ENCODE measurements at regions not wholly inside any gene's neighbourhood (a gene's known extent, or its start where the extent isn't known, plus 50 kb on each side); places are given as distances from the start of the nearest gene placed in this dataset.

GRCh38 chr9:3773362-3774060, 247.7 kb upstream of the RFX3 start:
- no peak for DNase-seq
- no peak for ATAC-seq
- intact Hi-C loops (cut with DNase I), result no loop called here

- DNase-seq (no peak), ATAC-seq (no peak)
- intact Hi-C loops (cut with DNase I), result no loop called here
Observed at GRCh38 chr9:3769646-3770045, 243.8 kb upstream of the RFX3 start.

DNA sequence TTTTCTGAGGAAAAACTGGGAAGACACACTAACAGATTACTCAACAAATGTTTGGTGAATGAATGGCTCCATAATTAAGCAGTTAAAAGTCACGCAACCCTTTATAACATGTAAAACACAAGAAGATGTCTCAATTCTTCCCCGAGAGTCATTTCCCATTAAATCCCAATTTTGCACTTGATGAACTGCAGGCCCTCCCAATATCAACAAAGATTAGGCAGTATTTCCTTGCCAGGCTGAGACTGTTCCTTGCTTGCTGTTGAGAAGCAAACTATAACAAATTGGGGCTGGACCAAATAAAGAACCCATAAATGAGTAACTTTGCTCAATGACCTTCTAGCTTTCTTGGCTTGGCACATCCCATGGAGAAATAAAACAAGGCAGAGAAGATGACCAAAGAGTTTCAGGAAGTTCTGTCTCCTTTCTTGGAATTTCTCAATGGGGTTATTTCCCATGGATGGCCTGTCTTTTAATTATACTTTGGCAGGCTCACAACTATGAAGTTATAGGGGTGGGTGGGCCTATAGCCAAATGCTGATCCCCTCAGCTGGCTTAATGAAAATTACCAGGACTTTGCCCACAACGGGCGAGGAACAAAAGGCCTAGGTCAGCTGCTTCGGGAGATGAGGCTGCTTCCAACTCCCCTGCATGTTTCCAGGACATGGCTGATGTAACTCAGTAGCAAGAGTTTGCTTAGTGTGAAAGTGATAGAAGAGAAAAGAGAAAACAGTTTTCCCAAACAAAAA, 243.1 kb upstream of the RFX3 start:
- peak; percentile 46 to 55 for ATAC-seq
- DNase-seq, result peak; percentile 23
- intact Hi-C loops (cut with DNase I), result no loop called here

GRCh38 chr9:3768286-3768685, 242.5 kb upstream of the RFX3 start:
- intact Hi-C loops (cut with DNase I), result no loop called here
- DNase-seq (no peak), ATAC-seq (no peak)

DNA sequence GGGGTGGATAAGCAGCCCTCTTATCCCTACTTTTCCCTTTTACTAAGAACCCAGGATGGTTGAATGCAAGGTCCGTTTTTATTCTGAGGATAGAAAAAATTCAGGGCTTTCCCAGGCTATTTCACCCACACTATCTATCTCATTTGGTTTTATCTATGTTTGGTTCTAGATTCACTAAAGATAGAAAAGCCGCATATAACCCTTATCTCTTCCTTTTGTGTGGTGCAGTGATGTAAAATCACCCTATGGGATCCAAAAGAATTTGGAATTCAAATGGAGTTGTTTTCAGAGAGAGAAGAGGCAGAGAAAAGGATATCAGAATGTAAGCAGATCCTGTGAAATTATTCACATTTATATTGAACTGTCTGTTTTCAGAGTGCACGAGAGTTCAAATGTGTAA, 236.3 kb upstream of the RFX3 start:
- ATAC-seq (no peak), DNase-seq (no peak)
- intact Hi-C loops (cut with DNase I), result no loop called here

GRCh38 chr9:3760031-3760430, 234.2 kb upstream of the RFX3 start:
- intact Hi-C loops (cut with DNase I), result no loop called here
- DNase-seq (no peak), ATAC-seq (no peak)

GRCh38 chr9:3758816-3759576, 233.2 kb upstream of the RFX3 start:
- intact Hi-C loops (cut with DNase I), result no loop called here

DNA sequence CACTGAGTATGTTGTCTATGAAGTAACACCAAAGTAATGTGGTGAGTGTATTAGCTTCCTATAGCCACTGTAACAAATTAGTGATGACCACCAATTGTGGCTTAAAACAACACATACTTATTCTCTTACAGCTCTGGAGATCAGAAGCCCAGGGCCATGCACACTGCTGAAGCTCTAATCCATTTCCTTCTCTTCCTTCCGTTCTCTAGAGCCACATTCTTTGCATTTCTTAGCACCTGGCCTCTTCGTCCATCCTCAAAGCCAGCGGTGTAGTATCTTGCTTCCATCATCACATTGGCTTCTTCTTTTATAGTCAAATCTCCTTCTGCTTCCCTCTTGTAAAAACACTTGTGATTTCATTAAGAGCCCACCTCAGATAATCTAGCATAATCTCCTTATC, 230.3 kb upstream of the RFX3 start:
- DNase-seq, result no peak
- ATAC-seq, result no peak
- intact Hi-C loops (cut with DNase I), result no loop called here

More at GRCh38 chr9:3758816-3759576, 233.2 kb upstream of the RFX3 start:
- ATAC-seq (no peak), DNase-seq (no peak)

DNA sequence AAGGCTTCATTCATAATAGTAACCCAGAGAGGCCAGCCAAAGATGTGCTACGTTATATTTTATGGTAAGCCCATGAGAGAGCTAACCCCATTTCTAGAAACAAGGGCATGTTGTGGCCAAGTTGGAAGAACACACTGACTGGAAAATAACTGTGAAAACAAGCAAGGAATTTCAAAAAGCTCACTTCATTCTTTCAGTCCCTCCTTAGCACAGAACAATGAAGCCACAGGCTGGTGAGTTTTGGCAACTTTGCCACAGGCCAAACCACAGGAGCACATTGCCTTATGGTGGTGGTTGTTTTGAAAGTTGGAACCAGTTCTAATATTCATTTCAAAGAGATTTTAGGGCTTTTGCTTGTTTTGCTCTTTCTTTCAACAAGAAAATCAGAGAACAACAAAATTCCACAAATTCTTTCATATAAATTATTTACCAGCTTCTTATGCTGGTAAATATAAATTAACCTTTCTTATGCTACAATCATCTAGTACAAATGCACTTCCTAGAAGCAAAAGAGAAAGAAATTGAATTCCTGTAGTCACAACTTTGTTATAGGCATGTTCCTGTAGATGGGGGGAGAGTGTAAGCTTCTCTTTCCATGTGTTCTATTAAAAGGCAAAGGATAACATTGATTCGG, 225.4 kb upstream of the RFX3 start:
- no peak for DNase-seq
- ATAC-seq, result peak in 1 of 2 donors; percentile 38
- intact Hi-C loops (cut with DNase I), result no loop called here

DNA sequence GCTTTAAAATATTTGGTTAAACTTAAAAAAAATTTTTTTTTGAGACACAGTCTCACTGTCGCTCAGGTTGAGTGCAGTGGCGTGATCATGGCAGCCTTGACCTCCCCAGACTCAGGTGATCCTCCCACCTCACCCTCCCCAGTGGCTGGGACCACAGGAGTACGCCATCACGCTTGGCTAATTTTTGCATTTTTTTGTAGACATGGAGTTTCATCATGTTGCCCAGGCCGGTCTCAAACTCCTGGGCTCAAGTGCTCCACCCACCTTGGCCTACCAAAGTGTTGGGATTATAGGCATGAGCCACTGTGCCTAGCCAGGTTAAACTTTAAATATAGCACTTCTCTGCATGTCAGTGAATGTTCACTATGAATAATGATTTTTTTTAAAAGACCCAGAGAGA, 224.5 kb upstream of the RFX3 start:
- DNase-seq, result no peak
- no peak for ATAC-seq
- intact Hi-C loops (cut with DNase I), result no loop called here

DNA sequence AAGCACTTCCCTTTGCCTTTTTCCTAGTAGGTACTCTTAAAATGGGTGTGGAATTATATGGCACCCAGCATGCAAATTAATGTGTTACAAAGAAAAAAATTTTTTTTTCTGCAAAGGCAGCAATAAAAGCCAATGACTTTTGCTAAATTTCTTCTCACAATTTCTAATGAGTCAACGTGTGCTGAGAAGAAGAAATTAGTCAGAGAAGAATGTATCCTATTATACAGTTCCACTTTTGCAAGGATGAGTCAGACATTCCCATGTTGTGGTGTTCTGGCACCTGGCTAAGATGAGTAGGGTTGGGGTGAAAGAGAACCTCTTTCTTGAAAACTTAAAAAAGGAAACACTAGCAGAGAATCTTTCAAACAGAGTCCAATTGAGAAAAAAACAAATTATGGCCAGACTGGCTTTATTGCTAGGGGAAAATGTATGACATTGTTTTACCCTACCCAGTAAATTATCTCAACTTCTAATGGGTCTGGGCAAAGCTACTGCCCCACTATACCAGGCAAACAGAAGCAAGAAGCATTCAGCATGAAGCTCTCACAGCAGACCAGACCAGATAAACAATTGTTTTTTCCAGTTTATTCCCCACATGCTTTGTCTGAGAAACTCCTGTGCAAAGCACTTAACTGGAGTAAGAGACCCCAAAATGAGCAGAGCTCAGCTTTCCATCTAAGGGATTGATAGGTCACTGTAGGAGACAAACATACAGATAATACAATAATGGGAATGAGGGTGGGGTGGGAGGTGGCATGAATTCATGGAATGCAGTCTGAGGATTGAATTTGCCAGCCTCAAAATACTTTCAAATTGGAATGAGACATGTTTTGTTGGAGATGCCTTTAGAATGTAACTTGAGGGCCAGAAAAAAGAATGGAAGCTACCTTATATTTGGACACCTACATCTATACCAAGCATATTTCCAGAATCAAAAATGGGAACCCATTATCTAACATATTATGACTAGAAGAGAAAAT, 220.8 kb upstream of the RFX3 start:
- intact Hi-C loops (cut with DNase I), result no loop called here
- ATAC-seq, result peak in 1 of 2 donors; percentile 96
- no peak for DNase-seq

DNA sequence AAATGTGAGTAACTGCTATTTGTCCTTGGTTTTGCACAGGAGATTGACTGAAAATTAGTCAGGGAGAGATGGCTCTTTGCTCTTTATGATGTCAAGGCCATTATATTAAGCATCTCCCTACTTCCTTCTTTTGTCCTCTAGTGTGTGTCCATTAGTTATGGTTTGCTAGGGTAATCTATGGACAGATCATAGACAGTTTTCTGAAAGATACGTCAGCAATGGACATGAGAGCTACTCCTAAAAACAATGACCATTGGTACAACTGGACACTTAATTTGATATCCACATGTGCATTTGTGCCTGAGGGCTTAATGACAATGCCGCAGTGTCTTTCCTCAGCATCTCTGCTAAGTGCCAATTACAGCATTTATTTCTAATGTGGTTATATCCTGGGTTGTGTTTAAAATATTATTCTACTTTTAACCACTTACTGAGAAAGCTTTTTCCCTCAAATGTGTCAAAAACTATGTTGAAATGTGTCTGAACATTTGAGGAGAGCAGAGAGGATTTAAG, 218.2 kb upstream of the RFX3 start:
- intact Hi-C loops (cut with DNase I), result no loop called here
- DNase-seq (no peak), ATAC-seq (no peak)

GRCh38 chr9:3742586-3742985, 216.8 kb upstream of the RFX3 start:
- DNase-seq (no peak), ATAC-seq (no peak)
- intact Hi-C loops (cut with DNase I), result no loop called here

- DNase-seq (no peak), ATAC-seq (no peak)
- intact Hi-C loops (cut with DNase I), result no loop called here
Observed at GRCh38 chr9:3741729-3742128, 215.9 kb upstream of the RFX3 start.

DNA sequence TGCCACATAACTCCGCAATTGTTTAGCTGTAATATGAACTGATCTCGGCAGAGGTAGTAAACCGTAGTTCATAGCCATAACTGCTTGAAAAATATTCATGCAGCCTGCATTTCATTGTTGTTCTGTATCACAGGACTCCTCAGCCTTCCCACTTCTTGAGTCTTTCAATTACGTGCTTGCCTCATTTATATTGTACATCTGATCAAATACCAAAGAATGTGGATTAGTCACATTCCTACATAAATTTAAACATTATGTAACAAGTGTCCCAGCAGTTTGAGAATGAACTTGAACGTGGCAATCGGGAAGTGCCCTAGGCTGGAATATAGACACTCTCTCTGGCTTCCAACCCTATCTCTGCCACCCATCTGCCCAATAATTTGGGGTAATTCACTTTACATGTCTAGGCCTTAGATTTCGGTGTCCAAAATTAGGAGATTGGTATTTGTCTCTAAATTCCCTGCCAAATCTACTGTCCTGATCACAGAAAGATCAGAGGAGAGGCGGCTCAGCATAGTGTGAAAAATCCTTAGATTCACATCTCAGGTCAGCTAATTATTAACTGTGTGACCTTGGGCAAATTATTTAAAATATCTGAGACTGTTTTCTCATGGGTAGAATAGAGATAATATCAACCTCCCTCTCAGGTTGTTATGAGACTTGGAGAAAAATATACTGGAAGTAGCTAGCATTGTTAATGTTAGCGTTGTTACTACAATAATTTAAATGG, 215.1 kb upstream of the RFX3 start:
- intact Hi-C loops (cut with DNase I), result no loop called here
- DNase-seq (no peak), ATAC-seq (no peak)

GRCh38 chr9:3736161-3736560, 210.4 kb upstream of the RFX3 start:
- ATAC-seq, result no peak
- DNase-seq, result no peak
- intact Hi-C loops (cut with DNase I), result loop anchor here in 1 of 2 donors (10.0 kb wide), 3 partner anchors 379 to 639 kb away; no protein-coding TSS in a partner anchor

DNA sequence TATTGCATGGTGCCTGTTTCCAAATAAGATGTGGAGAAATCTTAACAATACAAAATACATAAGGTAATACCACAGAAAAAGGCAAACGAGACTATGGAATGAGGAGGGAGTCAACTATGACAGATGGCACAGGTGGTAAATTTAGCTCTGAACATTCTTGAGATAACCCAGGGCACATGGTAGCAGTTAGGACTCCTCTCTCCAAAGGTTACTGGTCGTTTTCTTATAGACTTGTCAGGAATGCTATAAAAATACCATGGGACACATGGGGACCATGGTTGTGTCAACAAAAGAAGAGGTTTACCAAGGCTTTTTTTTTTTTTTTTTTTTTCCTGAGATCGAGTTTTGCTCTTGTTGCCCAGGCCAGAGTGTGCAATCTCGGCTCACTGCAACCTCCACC, 209.4 kb upstream of the RFX3 start:
- intact Hi-C loops (cut with DNase I), result loop anchor here in 1 of 2 donors (10.0 kb wide), 3 partner anchors 380 to 640 kb away; no protein-coding TSS in a partner anchor
- ATAC-seq (no peak), DNase-seq (no peak)
